Tibial artery (tissue), 4 donors: ENCODE measurements at regions not wholly inside any gene's neighbourhood (a gene's known extent, or its start where the extent isn't known, plus 50 kb on each side); places are given as distances from the start of the nearest gene placed in this dataset.
"Not testable (repeated sequence)": the region's sequence is repeated elsewhere in the genome, so short reads cannot be mapped to it uniquely, and the experiment has no call there.

ENCODE experiments used
- DNase-seq, 2 donors: peaks; one replicate each; pipeline ENCODE4 v3.0.0-alpha.2; 2019
- H3K27ac ChIP-seq, 2 donors: fragments of 200-600 bp; sonication (generic) in 1 of 2; 1 replicate in 1 of 2; 2 replicates in 1 of 2; pipeline ENCODE4 v1.5.1; 2018 to 2019; ENCODE audit warnings: mild to moderate bottlenecking in 1 of 2
- H3K27me3 ChIP-seq, 2 donors: fragments of 200-600 bp; sonication (generic) in 1 of 2; one replicate each; pipeline versions ENCODE4 v1.5.1 to v1.6.0; 2016 to 2019
- H3K36me3 ChIP-seq, 3 donors: fragments of 200-600 bp; sonication (generic) in 2 of 3; one replicate each; pipeline ENCODE4 v1.5.1; 2016 to 2019; ENCODE audit warnings: mild to moderate bottlenecking in 2 of 3
- H3K4me1 ChIP-seq, 4 donors: fragments of 200-600 bp; sonication (generic) in 2 of 4; 1 replicate in 3 of 4; 2 replicates in 1 of 4; pipeline ENCODE4 v1.5.1; 2016 to 2019
- H3K4me3 ChIP-seq, 2 donors: fragments of 200-600 bp; sonication (generic) in 1 of 2; 1 replicate in 1 of 2; 2 replicates in 1 of 2; pipeline ENCODE4 v1.5.1; 2018 to 2019; ENCODE audit warnings: mild to moderate bottlenecking in 2 of 2
- H3K9me3 ChIP-seq, 3 donors: fragments of 200-600 bp; sonication (generic) in 1 of 3; one replicate each; pipeline ENCODE4 v1.5.1; 2016 to 2019
- intact Hi-C: fragments of 100-400 bp; cut with DNase I; formaldehyde crosslinking; loops from one replicate; pipeline ENCODE4 v1.15.0; 2023; ENCODE audit warnings: low total_unique reads
- TF ChIP-seq, protein P1 (sequence below), 2 experiments: fragments of 200-600 bp in 1 of 2; fragments of 450-650 bp in 1 of 2; IDR thresholded peaks; one replicate each; pipeline ENCODE4 v1.5.1; 2017 to 2019; ENCODE audit warnings: antibody characterized with exemption in 2 of 2, mild to moderate bottlenecking in 1 of 2, moderate library complexity in 1 of 2

DNA sequence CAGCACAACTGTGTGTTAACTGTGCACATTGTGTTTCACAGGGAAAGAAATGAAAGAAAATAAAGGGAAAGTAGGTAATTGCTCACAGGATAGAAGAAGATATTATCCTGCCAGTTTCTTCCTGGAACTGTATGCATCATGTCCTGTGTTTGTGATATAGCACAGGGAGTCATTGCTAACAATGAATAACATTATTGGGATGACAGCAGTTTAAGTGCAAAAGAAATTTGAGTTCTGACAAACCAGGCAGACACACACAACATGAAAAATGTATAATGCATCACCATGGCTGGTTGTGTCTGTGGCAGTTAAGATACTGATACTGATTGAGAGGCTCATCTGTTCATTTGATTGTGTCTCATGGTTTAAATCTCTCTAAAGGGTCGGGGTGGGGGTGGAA lies 145.4 kb downstream of the SPATA31D1 start:
- intact Hi-C loops: no loop called here
- Histone ChIP-seq H3K27ac (no peak overlapping the region), H3K4me3 (no peak overlapping the region), H3K9me3 (no peaks in the 10 kb centered on the region), H3K27me3 (no peaks in the 10 kb centered on the region), H3K4me1 (no peaks in the 10 kb centered on the region), H3K36me3 (no peaks in the 10 kb centered on the region)
- TF ChIP-seq, protein P1, sequence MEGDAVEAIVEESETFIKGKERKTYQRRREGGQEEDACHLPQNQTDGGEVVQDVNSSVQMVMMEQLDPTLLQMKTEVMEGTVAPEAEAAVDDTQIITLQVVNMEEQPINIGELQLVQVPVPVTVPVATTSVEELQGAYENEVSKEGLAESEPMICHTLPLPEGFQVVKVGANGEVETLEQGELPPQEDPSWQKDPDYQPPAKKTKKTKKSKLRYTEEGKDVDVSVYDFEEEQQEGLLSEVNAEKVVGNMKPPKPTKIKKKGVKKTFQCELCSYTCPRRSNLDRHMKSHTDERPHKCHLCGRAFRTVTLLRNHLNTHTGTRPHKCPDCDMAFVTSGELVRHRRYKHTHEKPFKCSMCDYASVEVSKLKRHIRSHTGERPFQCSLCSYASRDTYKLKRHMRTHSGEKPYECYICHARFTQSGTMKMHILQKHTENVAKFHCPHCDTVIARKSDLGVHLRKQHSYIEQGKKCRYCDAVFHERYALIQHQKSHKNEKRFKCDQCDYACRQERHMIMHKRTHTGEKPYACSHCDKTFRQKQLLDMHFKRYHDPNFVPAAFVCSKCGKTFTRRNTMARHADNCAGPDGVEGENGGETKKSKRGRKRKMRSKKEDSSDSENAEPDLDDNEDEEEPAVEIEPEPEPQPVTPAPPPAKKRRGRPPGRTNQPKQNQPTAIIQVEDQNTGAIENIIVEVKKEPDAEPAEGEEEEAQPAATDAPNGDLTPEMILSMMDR (IDR thresholded peaks at IDR 0.05): no peak
- DNase-seq: no peak

DNA sequence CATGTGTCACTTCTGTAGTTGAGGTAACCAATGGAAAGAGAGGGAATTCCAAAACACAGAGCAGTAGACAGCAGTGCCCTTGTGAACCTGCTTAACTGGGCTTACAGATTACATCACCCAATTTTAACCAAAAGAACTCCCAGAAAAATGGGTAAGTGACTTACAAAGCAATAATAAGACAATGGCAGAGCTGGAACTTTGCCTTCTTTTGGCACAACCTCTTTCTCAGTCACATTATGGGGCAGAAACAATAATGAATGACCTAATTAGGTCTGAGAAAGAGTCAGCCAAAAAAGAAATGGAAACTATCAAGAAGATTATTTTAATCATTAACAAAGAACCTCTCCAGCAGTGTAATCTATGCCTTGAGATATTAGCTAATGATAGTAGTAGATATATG lies 146.5 kb downstream of the SPATA31D1 start:
- H3K9me3 ChIP-seq: no peaks in the 10 kb centered on the region
- DNase-seq: no peak
- H3K36me3 ChIP-seq: no peaks in the 10 kb centered on the region
- intact Hi-C loops: no loop called here
- H3K4me1 ChIP-seq: no peaks in the 10 kb centered on the region
- H3K4me3 ChIP-seq: no peak overlapping the region
- H3K27ac ChIP-seq: no peak overlapping the region
- H3K27me3 ChIP-seq: no peaks in the 10 kb centered on the region
- TF ChIP-seq, protein P1 (IDR thresholded peaks at IDR 0.05): no peak

DNA sequence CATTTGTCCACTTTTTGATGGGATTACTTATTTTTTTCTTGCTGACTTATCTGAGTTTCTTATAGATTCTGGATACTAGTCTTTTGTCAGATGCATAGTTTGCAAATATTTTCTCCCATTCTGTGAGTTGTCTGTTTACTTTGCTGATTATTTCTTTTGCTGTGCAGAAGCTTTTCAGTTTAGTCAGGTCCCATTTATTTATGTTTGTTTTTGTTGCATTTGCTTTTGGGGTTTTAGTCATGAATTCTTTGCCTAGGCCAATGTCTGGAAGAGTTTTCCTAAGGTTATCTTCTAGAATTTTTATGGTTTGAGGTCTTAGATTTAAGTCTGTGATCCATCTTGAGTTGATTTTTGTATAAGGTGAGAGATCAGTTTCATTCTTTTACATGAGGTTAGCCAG lies 149.5 kb downstream of the SPATA31D1 start:
- H3K4me1 ChIP-seq, H3K9me3 ChIP-seq, H3K36me3 ChIP-seq, DNase-seq, intact Hi-C loops, H3K4me3 ChIP-seq, H3K27ac ChIP-seq, H3K27me3 ChIP-seq: not testable (repeated sequence)

DNA sequence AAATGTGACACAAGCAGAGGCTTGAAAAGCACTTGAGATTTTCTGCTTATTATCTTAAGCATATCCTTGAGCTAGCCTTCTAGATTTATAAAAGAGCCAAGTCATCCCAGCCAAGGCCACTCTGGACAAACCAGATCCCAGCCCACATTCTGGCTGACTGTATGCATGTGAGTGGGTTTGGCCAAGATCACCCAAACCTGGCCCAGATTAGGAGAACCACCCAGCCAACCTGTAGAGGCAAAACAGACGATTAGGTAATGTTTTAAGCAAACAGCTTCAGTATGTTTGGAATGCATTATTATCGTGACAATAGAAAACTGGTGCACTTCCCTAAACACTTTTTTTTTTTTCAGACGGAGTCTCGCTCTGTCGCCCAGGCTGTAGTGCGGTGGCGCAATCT lies 151.9 kb downstream of the SPATA31D1 start:
- intact Hi-C loops: no loop called here
- no peaks in the 10 kb centered on the region for H3K4me1 ChIP-seq
- no peak overlapping the region for H3K27ac ChIP-seq
- no peak overlapping the region for H3K4me3 ChIP-seq
- no peak for DNase-seq
- TF ChIP-seq, protein P1 (IDR thresholded peaks at IDR 0.05): no peak
- no peaks in the 10 kb centered on the region for H3K36me3 ChIP-seq
- H3K27me3 ChIP-seq: no peaks in the 10 kb centered on the region
- H3K9me3 ChIP-seq: no peaks in the 10 kb centered on the region

DNA sequence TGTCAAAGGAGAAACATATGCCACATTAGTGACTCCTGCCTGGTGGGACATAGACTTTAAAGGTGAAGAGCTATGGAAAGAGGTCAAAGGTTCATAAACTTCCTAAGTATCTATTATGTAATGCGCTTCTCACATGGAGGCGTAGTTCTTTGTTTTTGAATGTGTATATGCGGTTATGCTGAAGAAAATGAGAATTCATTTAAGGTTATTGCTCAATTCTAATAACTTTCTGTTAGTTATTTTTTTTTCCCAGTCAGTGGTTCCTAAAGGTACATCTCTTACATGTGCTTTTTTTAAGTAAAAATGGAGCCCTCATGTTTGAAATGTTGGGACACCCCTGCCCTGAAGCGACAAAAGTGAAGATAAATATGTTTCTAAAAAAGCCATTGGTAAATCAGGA lies 156.2 kb downstream of the SPATA31D1 start:
- H3K36me3 ChIP-seq: no peaks in the 10 kb centered on the region
- intact Hi-C loops: no loop called here

DNA sequence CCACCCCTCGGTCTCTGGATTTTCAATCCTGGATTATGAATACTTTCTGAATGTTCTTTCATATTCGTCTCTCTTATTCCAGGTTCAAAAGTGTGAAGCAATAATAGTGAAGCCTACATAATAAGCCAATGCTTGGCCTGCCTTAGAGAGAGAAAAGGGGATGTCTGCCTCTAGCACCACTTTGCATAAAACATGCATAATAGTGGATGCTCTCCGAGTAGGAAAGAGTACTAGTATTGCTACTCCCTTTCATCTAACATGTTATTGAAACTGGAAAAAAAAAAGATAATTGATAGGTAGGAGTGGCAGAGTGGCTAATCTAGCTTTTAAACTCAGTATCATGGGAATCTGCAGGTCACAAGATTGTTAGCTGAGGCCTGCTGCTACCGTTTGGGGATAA lies 158.1 kb downstream of the SPATA31D1 start:
- Histone ChIP-seq H3K27ac (no peak overlapping the region), H3K36me3 (no peaks in the 10 kb centered on the region), H3K4me1 (no peaks in the 10 kb centered on the region), H3K27me3 (no peaks in the 10 kb centered on the region), H3K4me3 (no peak overlapping the region), H3K9me3 (no peaks in the 10 kb centered on the region)
- no peak for DNase-seq
- intact Hi-C loops: no loop called here
- TF ChIP-seq, protein P1 (IDR thresholded peaks at IDR 0.05): no peak

More for the DNA sequence above, 156.2 kb downstream of the SPATA31D1 start:
- no peak overlapping the region for H3K27ac ChIP-seq
- no peak overlapping the region for H3K4me3 ChIP-seq
- no peaks in the 10 kb centered on the region for H3K27me3 ChIP-seq
- DNase-seq: no peak
- no peaks in the 10 kb centered on the region for H3K4me1 ChIP-seq
- H3K9me3 ChIP-seq: no peaks in the 10 kb centered on the region
- TF ChIP-seq, protein P1 (IDR thresholded peaks at IDR 0.05): no peak
